GM23338 (cell line): ENCODE measurements at regions not wholly inside any gene's neighbourhood (a gene's known extent, or its start where the extent isn't known, plus 50 kb on each side); places are given as distances from the start of the nearest gene placed in this dataset.

Source experiments
- ATAC-seq: fragments of 200-7000 bp; cut with Tn5 transposase; 3 replicates; pipeline ENCODE4 v1.9.1; 2020
- DNase-seq: peaks from one replicate; pipeline ENCODE4 v3.0.0-alpha.2; 2015; ENCODE audit warnings: low spot score
- H2AFZ ChIP-seq: fragments of 200-600 bp; sonication (generic); 2 replicates; pipeline ENCODE4 v1.8.0; 2016; ENCODE audit warnings: antibody characterized with exemption, mild to moderate bottlenecking, moderate library complexity
- H3F3A ChIP-seq: fragments of 200-600 bp; sonication (generic); replicated peaks from 2 replicates; pipeline ENCODE4 v1.8.0; 2017; ENCODE audit warnings: antibody characterized with exemption, mixed run types, low read depth
- H3K27ac ChIP-seq: fragments of 200-600 bp; sonication (generic); 2 replicates; pipeline ENCODE4 v1.6.1; 2016; ENCODE audit warnings: low read depth
- H3K27me3 ChIP-seq: fragments of 200-600 bp; sonication (generic); 2 replicates; pipeline ENCODE4 v1.8.0; 2016; ENCODE audit warnings: mild to moderate bottlenecking, mixed run types, moderate library complexity; ENCODE audit not compliant: insufficient read depth
- H3K36me3 ChIP-seq: fragments of 200-600 bp; sonication (generic); 2 replicates; pipeline ENCODE4 v1.8.0; 2016; ENCODE audit warnings: mild to moderate bottlenecking; ENCODE audit not compliant: insufficient read depth
- H3K4me1 ChIP-seq: fragments of 200-600 bp; sonication (generic); 2 replicates; pipeline ENCODE4 v1.8.0; 2016; ENCODE audit warnings: mild to moderate bottlenecking, moderate library complexity; ENCODE audit not compliant: insufficient read depth
- H3K4me2 ChIP-seq: fragments of 200-600 bp; sonication (generic); 2 replicates; pipeline ENCODE4 v1.7.1; 2017; ENCODE audit warnings: mixed run types
- H3K4me3 ChIP-seq: fragments of 200-600 bp; sonication (generic); 2 replicates; pipeline ENCODE4 v1.6.1; 2016; ENCODE audit warnings: mixed run types
- H3K79me2 ChIP-seq: fragments of 200-600 bp; sonication (generic); replicated peaks from 2 replicates; pipeline ENCODE4 v1.8.0; 2017; ENCODE audit warnings: mild to moderate bottlenecking; ENCODE audit not compliant: insufficient read depth
- H3K9me2 ChIP-seq: fragments of 200-600 bp; sonication (generic); 2 replicates; pipeline ENCODE4 v1.8.0; 2017; ENCODE audit not compliant: insufficient read depth
- H4K20me1 ChIP-seq: fragments of 200-600 bp; sonication (generic); replicated peaks from 2 replicates; pipeline ENCODE4 v1.8.0; 2017; ENCODE audit warnings: mild to moderate bottlenecking; ENCODE audit not compliant: insufficient read depth
- H3K27ac Mint-ChIP-seq: 2 replicates; pipeline ENCODE4 v1.8.0; 2020; ENCODE audit warnings: inconsistent platforms, mild to moderate bottlenecking, moderate library complexity, mixed read lengths
- H3K27me3 Mint-ChIP-seq: 3 replicates; pipeline ENCODE4 v1.8.0; 2022; ENCODE audit warnings: low read depth, mild to moderate bottlenecking, moderate library complexity, mixed read lengths, inconsistent platforms; ENCODE audit not compliant: insufficient read depth, poor library complexity
- H3K36me3 Mint-ChIP-seq: 3 replicates; pipeline ENCODE4 v1.8.0; 2021; ENCODE audit warnings: low read depth, mild to moderate bottlenecking, inconsistent platforms, moderate library complexity, mixed read lengths
- H3K4me1 Mint-ChIP-seq: 3 replicates; pipeline ENCODE4 v1.8.0; 2020; ENCODE audit warnings: mild to moderate bottlenecking, inconsistent platforms, mixed read lengths
- H3K4me3 Mint-ChIP-seq: 3 replicates; pipeline ENCODE4 v1.8.0; 2021; ENCODE audit warnings: moderate library complexity, mild to moderate bottlenecking, inconsistent platforms, mixed read lengths
- H3K9me3 Mint-ChIP-seq: 3 replicates; pipeline ENCODE4 v1.8.0; 2020; ENCODE audit warnings: moderate library complexity, mild to moderate bottlenecking, inconsistent platforms, mixed read lengths
- CREB1 ChIP-seq: fragments of 250-450 bp; sonication (Bioruptor Pico); IDR thresholded peaks from 2 replicates; pipeline ENCODE4 v1.5.0; 2020; ENCODE audit warnings: low read depth, mild to moderate bottlenecking, moderate library complexity
- CTCF ChIP-seq, 2 experiments: fragments of 200-600 bp in 1 of 2; sonication (generic) in 1 of 2; conservative IDR thresholded peaks; 2 replicates each; pipeline versions ENCODE4 v1.5.1 to v1.6.1; 2016 to 2017; ENCODE audit warnings: antibody characterized with exemption in 2 of 2, low read depth in 2 of 2, mild to moderate bottlenecking in 2 of 2, moderate library complexity in 1 of 2
- ETS1 ChIP-seq: IDR thresholded peaks from 2 replicates; pipeline ENCODE4 v1.6.1; 2016; ENCODE audit warnings: antibody characterized with exemption
- EZH2 ChIP-seq: fragments of 200-600 bp; sonication (generic); IDR thresholded peaks from one replicate; pipeline ENCODE4 v1.8.0; 2017; ENCODE audit warnings: antibody characterized with exemption, mild to moderate bottlenecking, low read depth; ENCODE audit not compliant: unreplicated experiment
- EZH2phosphoT487 ChIP-seq: fragments of 200-600 bp; sonication (generic); IDR thresholded peaks from one replicate; pipeline ENCODE4 v1.8.1; 2018; ENCODE audit warnings: antibody characterized with exemption; ENCODE audit not compliant: unreplicated experiment
- JUNB ChIP-seq: IDR thresholded peaks from one replicate; pipeline ENCODE4 v1.6.1; 2016; ENCODE audit warnings: antibody characterized with exemption; ENCODE audit not compliant: unreplicated experiment
- STAT1 ChIP-seq: IDR thresholded peaks from one replicate; pipeline ENCODE4 v1.6.1; 2016; ENCODE audit warnings: antibody characterized with exemption; ENCODE audit not compliant: unreplicated experiment
- ZNF331 ChIP-seq: fragments of 250-450 bp; sonication (Bioruptor Pico); IDR thresholded peaks from 2 replicates; pipeline ENCODE4 v1.5.0; 2020; ENCODE audit warnings: low read depth, mild to moderate bottlenecking, moderate library complexity

- no peak for TF ChIP-seq CREB1 (CRISPR knock-in tag)
- TF ChIP-seq CTCF (conservative IDR thresholded peaks at IDR 0.05; ENCODE audit: low read depth in 2 of 2), result no peak
- TF ChIP-seq STAT1, result no peak
- no peak for TF ChIP-seq EZH2phosphoT487
- TF ChIP-seq EZH2, result no peak
Measured at GRCh38 chr5:143557061-143557818, 153.8 kb upstream of the NR3C1 start (continued).

- no peaks in the 10 kb centered on the region for H3K27me3 Mint-ChIP-seq
- H3K4me2 ChIP-seq, result no peak overlapping the region
- H3K4me3 ChIP-seq, result no peak overlapping the region
- H4K20me1 ChIP-seq, result no peaks in the 10 kb centered on the region
- H3K9me3 Mint-ChIP-seq, result no peaks in the 10 kb centered on the region; the same call in 2 of the 3 replicates
- no peak overlapping the region for H3K27ac ChIP-seq
- H3K27me3 ChIP-seq, result no peaks in the 10 kb centered on the region
- no peaks in the 10 kb centered on the region for H3K36me3 ChIP-seq
- H3K4me1 Mint-ChIP-seq, result no peaks in the 10 kb centered on the region
- H3K36me3 Mint-ChIP-seq, result no peaks in the 10 kb centered on the region
- TF ChIP-seq ETS1 (no peak), EZH2phosphoT487 (no peak), JUNB (no peak)
- H3F3A ChIP-seq, result no peaks in the 10 kb centered on the region
- ATAC-seq (no peak), DNase-seq (no peak)
- no peaks in the 10 kb centered on the region for H3K79me2 ChIP-seq
- no peak overlapping the region; the same call in 1 of the 2 replicates for H2AFZ ChIP-seq
- no peak overlapping the region for H3K4me3 Mint-ChIP-seq
- H3K4me1 ChIP-seq, result no peaks in the 10 kb centered on the region
- no peak overlapping the region for H3K27ac Mint-ChIP-seq
- H3K9me2 ChIP-seq, result 0 out of 2 replicates have a peak, but pooled peaks cover 11% of the 10 kb centered on the region
Measured at GRCh38 chr5:143554918-143555477, 151.5 kb upstream of the NR3C1 start.

- Histone ChIP-seq H2AFZ (no peak overlapping the region), H3F3A (no peaks in the 10 kb centered on the region), H3K4me3 (no peak overlapping the region), H3K36me3 (no peaks in the 10 kb centered on the region), H3K4me2 (no peak overlapping the region), H3K27me3 (no peaks in the 10 kb centered on the region), H3K9me2 (0 out of 2 replicates have a peak, but pooled peaks cover 11% of the 10 kb centered on the region), H3K4me1 (no peaks in the 10 kb centered on the region), H3K79me2 (no peaks in the 10 kb centered on the region), H3K27ac (no peak overlapping the region), H4K20me1 (no peaks in the 10 kb centered on the region)
- DNase-seq (no peak), ATAC-seq (no peak)
- H3K36me3 Mint-ChIP-seq, result no peaks in the 10 kb centered on the region
- no peaks in the 10 kb centered on the region; the same call in 2 of the 3 replicates for H3K9me3 Mint-ChIP-seq
- no peaks in the 10 kb centered on the region for H3K27me3 Mint-ChIP-seq
- no peak overlapping the region for H3K27ac Mint-ChIP-seq
- TF ChIP-seq JUNB (no peak), EZH2phosphoT487 (no peak), ZNF331 (CRISPR knock-in tag) (no peak)
- no peaks in the 10 kb centered on the region for H3K4me1 Mint-ChIP-seq
- H3K4me3 Mint-ChIP-seq, result no peak overlapping the region
Measured at GRCh38 chr5:143554187-143554717, 150.8 kb upstream of the NR3C1 start.
